SK-N-SH (cell line): ENCODE measurements at regions not wholly inside any gene's neighbourhood (a gene's known extent, or its start where the extent isn't known, plus 50 kb on each side); places are given as distances from the start of the nearest gene placed in this dataset.

Experiments
- CHD2 ChIP-seq: fragments of 150-350 bp; IDR thresholded peaks from 2 replicates; pipeline ENCODE4 v1.6.1; 2018; ENCODE audit warnings: low read length; ENCODE audit not compliant: partially characterized antibody
- EP300 ChIP-seq, 2 experiments: IDR thresholded peaks; 2 replicates each; pipeline versions ENCODE4 v1.4.0 to v1.6.1; 2012; ENCODE audit warnings: borderline replicate concordance in 1 of 2, low read depth in 1 of 2, low read length in 1 of 2
- EZH2phosphoT487 ChIP-seq: fragments of 200-600 bp; sonication (generic); IDR thresholded peaks from 2 replicates; pipeline ENCODE4 v1.6.1; 2017; ENCODE audit warnings: low read depth, mixed run types, mild to moderate bottlenecking, antibody characterized with exemption, moderate library complexity, borderline replicate concordance
- FOXM1 ChIP-seq: IDR thresholded peaks from 2 replicates; pipeline ENCODE4 v1.4.0; 2012; ENCODE audit warnings: low read depth, mild to moderate bottlenecking
- MXI1 ChIP-seq: IDR thresholded peaks from 2 replicates; pipeline ENCODE4 v1.6.1; 2012; ENCODE audit warnings: mild to moderate bottlenecking, low read depth, low read length, improper control_type of control experiment
- NFIC ChIP-seq: IDR thresholded peaks from 2 replicates; pipeline ENCODE4 v1.4.0; 2012; ENCODE audit warnings: borderline replicate concordance
- POLR2AphosphoS5 ChIP-seq: IDR thresholded peaks from 2 replicates; pipeline ENCODE4 v1.6.1; 2012; ENCODE audit warnings: low read depth, low read length
- RCOR1 ChIP-seq: fragments of 150-350 bp; IDR thresholded peaks from 2 replicates; pipeline ENCODE4 v1.6.1; 2017; ENCODE audit warnings: antibody characterized with exemption, low read length
- RFX5 ChIP-seq: IDR thresholded peaks from 2 replicates; pipeline ENCODE4 v1.6.1; 2012; ENCODE audit warnings: mild to moderate bottlenecking, improper control_type of control experiment, low read length
- SIN3A ChIP-seq: IDR thresholded peaks from 2 replicates; pipeline ENCODE4 v1.6.1; 2012; ENCODE audit warnings: low read depth, mild to moderate bottlenecking, low read length, moderate library complexity, borderline replicate concordance
- TAF1 ChIP-seq: IDR thresholded peaks from 2 replicates; pipeline ENCODE4 v1.6.1; 2012; ENCODE audit warnings: low read depth, mild to moderate bottlenecking, low read length, moderate library complexity, borderline replicate concordance
- TF ChIP-seq, protein P1 (sequence below): fragments of 200-600 bp; sonication (generic); IDR thresholded peaks from 2 replicates; pipeline ENCODE4 v1.6.1; 2017; ENCODE audit warnings: antibody characterized with exemption, mild to moderate bottlenecking, moderate library complexity
- TF ChIP-seq, protein P2 (sequence below): IDR thresholded peaks from 2 replicates; pipeline ENCODE4 v1.6.1; 2012; ENCODE audit warnings: mild to moderate bottlenecking, low read depth, low read length, moderate library complexity
- TF ChIP-seq, protein P3 (sequence below): IDR thresholded peaks from 2 replicates; pipeline ENCODE4 v1.4.0; 2012; ENCODE audit warnings: low read depth

DNA sequence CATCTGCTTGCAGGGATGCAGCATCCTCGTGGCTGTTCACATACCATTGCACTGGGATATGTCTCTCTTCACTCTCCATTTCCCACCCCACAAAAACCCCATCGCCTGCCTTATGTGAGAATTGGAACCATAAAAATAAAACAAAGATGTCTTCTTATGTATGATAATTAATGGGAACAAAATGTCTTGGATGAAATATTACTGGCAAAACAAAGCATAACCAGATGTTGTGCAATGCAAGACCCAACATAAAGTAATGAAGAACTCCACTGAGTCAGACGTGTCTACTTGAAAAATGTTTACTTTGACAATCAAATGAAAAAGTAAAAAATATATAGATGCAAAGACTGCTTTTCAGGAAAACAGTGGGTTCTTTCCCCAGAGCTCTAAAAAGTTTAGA is 611.3 kb upstream of the SYT4 start:
- TF ChIP-seq CHD2 (no peak), NFIC (no peak), RFX5 (no peak), POLR2AphosphoS5 (no peak), EZH2phosphoT487 (no peak), TAF1 (no peak), RCOR1 (no peak), FOXM1 (no peak), SIN3A (no peak), MXI1 (no peak), EP300 (IDR thresholded peaks at IDR 0.05; ENCODE audit: borderline replicate concordance in 1 of 2, low read depth in 1 of 2, low read length in 1 of 2) (no peak)
- TF ChIP-seq, protein P1, sequence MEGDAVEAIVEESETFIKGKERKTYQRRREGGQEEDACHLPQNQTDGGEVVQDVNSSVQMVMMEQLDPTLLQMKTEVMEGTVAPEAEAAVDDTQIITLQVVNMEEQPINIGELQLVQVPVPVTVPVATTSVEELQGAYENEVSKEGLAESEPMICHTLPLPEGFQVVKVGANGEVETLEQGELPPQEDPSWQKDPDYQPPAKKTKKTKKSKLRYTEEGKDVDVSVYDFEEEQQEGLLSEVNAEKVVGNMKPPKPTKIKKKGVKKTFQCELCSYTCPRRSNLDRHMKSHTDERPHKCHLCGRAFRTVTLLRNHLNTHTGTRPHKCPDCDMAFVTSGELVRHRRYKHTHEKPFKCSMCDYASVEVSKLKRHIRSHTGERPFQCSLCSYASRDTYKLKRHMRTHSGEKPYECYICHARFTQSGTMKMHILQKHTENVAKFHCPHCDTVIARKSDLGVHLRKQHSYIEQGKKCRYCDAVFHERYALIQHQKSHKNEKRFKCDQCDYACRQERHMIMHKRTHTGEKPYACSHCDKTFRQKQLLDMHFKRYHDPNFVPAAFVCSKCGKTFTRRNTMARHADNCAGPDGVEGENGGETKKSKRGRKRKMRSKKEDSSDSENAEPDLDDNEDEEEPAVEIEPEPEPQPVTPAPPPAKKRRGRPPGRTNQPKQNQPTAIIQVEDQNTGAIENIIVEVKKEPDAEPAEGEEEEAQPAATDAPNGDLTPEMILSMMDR = no peak
- TF ChIP-seq, protein P2, sequence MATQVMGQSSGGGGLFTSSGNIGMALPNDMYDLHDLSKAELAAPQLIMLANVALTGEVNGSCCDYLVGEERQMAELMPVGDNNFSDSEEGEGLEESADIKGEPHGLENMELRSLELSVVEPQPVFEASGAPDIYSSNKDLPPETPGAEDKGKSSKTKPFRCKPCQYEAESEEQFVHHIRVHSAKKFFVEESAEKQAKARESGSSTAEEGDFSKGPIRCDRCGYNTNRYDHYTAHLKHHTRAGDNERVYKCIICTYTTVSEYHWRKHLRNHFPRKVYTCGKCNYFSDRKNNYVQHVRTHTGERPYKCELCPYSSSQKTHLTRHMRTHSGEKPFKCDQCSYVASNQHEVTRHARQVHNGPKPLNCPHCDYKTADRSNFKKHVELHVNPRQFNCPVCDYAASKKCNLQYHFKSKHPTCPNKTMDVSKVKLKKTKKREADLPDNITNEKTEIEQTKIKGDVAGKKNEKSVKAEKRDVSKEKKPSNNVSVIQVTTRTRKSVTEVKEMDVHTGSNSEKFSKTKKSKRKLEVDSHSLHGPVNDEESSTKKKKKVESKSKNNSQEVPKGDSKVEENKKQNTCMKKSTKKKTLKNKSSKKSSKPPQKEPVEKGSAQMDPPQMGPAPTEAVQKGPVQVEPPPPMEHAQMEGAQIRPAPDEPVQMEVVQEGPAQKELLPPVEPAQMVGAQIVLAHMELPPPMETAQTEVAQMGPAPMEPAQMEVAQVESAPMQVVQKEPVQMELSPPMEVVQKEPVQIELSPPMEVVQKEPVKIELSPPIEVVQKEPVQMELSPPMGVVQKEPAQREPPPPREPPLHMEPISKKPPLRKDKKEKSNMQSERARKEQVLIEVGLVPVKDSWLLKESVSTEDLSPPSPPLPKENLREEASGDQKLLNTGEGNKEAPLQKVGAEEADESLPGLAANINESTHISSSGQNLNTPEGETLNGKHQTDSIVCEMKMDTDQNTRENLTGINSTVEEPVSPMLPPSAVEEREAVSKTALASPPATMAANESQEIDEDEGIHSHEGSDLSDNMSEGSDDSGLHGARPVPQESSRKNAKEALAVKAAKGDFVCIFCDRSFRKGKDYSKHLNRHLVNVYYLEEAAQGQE = no peak
- TF ChIP-seq, protein P3, sequence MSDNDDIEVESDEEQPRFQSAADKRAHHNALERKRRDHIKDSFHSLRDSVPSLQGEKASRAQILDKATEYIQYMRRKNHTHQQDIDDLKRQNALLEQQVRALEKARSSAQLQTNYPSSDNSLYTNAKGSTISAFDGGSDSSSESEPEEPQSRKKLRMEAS = no peak
